ENCODE measurements at regions not wholly inside any gene's neighbourhood (a gene's known extent, or its start where the extent isn't known, plus 50 kb on each side); places are given as distances from the start of the nearest gene placed in this dataset.

GRCh38 chr15:70563561-70564095 is 199.7 kb downstream of the UACA start:
- TF ChIP-seq CTCF (IDR thresholded peaks at IDR 0.05) (no peak), POLR2A (IDR thresholded peaks at IDR 0.05) (no peak)

Measured in transverse colon (tissue), 3 donors.